ENCODE measurements at regions not wholly inside any gene's neighbourhood (a gene's known extent, or its start where the extent isn't known, plus 50 kb on each side); places are given as distances from the start of the nearest gene placed in this dataset.

DNA sequence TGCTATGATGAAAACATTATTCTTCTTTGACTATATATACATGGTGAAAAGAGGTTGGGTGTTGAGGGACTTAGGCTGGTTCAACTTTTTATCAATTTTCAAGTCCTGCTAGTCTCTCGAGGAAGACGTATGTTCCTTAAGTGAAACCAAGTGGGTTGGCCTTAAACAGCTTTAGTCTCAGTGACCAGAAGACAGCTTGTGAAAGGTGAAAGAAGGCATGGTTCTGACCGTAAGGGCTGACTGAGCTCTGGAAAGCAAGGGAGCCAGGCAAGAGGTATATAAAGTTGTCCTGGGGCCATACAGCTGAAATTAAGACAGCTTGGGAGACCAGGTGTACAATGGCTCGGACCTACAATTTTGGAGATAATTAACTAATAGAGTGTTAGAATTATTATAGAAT, 128.9 kb upstream of the TP63 start:
- no peak for DNase-seq

DNA sequence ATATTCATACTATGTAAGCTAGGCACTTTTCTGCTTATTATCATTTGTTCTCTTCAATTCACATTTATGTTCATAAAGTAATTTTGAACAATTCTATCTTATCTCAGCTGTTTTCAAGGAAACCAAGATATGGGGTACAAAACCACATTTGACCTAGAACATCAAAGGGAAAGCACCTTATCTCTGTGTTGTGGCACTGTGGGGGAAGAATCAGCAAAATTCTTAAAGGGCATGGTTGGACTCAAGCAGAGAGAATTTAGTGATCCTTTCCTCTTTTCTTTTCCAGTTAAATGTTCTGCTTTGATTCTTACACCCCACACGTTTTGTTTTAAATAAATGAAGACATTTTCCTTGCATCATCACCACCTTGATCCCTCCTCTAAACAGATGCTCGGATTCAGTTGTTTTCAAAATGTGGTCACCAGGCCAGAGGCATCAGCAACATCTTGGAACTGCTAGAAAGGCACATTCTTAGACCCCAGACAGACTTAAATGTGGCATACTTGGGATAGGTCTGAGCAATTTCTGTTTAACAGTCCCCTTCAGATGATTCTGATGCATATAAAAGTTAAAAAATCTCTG, 128.4 kb upstream of the TP63 start:
- DNase-seq, result no peak

DNA sequence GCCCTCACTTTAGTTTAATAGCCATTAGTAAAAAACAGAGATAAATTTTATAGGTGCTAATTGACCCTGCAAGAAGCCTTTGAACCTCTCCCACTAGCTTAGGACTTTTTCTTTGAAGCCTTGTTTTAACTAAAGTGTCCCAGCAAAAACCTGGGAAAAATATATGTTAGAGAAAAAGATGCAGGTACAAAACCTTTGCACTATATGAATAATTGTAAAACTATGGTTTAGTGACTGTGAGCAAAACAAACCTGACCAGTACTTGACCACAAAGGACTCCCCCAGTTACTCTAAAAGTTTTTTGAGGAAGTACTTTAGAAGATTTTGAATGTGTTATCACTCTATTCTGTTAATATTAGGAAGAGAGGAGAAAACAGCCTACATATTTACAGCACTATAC, 123.3 kb upstream of the TP63 start:
- no peak for DNase-seq

DNA sequence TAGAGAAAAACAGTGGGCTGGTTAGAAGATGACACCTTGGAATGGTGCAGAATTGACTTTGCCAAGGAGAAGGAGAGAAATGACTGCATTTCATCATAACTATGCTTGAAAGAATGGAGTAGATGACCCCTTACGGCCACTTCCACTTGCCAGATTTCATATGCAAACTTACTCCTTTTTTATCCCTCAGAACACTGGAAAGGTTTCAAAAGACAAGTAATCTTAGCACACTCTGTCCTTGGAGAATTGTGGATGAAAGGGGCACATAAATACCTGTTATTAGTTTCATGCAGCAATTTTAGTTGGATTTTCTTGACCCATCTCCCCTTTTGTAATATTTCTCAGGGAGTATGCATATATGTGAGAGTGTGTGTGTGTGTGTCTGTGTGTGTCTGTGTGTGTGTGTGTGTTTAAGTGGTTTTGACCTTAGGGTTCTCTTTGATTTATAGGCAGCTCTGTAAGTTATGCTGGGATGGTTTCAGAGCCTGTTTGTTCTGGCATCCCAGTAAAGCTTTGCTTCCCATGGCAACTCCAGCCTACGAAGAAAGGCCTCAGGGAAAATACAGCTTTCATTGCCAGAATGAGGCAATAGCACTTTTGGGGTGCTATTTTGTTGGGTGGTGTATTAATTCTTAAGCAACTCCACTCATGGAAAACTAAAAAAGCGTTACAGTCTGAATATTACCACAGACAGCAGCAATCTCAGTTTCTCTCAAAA, 122.2 kb upstream of the TP63 start:
- no peak for DNase-seq

DNA sequence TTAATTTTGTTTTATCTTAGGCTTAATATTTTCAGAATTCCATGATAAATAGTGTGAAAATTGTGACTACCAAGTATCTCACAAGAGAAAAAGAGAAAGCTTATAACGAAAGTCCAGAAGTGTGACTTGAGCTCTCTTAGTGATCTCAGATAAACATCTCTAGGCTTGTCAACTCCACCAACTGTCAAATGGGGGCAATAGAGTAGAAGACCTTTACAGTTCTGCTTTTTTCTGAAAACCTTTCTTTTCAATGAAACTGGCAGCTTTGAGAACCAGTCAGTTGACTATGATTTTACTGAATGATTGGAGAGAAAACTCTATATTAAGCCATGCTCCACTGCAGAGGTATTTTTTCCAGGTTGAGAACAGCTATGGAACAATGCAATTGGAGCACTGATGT, 119.2 kb upstream of the TP63 start:
- DNase-seq, result no peak

DNA sequence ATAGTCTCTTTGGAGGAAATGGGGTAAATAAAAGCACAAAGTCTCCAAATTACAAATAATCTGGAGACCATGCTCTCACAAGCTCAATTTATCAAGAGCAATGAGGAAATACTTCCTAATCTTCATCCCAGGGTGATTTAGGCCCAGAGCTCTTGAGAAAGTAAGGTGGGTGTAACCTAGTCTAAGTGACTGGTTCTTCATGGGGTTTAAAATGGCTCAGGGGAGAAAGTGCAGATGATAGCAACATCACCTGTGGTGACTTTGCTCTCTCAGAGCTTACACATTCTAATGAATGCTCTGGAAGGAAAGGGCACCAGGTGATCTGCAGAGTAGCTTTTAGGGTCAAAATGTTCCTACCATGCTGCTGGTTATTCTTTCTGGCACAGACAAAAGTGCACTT, 118.4 kb upstream of the TP63 start:
- DNase-seq, result no peak

DNA sequence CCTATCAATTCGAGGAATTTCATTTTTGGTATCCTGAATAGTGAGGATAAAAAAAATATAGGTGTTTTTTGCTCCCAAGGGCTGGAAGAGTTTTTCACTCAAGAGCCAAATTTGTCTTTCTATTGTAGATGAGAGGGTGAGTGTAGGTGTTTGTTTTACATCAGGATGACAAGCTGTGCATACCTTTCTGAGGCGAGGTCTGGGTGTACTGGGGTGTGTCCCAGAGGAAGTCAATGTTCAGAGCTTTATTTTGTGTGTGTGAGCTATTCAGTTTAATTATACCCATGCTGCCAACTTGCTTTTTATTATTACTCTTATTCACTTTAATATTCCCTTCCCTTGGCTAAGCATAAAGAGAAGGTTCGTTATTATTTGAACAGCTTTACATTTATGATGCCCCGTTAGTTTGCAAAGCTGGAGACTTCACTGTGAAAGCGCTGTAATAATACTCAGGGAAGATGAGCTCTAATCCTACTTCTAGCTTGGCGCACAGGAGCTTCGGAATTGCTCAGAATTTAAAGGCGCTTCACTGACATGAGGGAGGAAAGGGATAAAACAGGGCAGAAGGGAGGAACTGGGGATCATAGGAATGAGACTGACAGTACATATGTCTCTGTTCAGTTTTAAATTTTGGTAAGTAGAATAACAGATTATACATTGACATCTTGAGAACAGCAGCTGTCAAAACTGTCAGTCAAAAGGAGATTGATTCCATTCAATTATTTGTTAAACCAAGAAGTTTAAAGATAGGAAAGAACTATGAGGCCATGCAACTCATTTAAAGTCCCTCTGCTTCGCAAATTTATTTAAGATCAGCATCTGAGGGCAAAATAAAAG, 117.7 kb upstream of the TP63 start:
- no peak for DNase-seq

DNA sequence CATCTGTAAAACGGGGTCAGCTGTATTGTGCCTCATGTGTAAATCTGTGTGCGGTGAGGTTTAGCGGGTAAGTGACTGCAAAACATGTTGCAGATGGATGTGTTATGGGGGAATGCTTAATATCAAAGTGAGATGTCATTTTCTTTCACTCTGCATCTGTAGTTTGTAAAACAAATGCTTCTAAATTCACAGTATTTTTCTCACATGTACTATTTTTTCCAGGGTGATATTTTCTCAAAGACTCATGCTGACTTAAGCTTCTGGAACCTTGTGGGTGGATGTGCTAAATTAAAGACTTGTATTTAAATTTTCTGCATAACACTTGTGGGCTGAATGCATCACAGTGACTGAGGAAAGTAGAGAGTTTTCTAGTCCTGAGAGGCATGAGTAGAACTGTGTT, 115.2 kb upstream of the TP63 start:
- DNase-seq, result peak; percentile 49

DNA sequence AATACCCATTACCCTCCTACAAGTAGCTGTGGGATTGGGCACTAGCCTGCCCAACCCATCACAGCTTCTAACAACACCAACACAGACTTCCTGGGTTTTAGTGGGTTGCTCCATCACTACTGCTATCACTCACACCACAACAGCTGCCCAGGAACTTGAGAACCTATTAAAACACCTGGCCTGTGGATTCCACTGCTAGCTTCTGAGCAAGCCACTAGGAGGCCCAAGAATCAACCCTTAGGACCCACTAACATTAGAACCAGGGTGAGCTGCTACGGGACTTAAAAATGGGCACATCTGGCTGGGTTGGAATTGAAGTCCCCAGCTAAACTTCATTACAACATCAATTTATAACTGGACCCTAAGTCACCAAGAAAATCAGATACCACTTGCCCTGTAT, 113.2 kb upstream of the TP63 start:
- no peak for DNase-seq

DNA sequence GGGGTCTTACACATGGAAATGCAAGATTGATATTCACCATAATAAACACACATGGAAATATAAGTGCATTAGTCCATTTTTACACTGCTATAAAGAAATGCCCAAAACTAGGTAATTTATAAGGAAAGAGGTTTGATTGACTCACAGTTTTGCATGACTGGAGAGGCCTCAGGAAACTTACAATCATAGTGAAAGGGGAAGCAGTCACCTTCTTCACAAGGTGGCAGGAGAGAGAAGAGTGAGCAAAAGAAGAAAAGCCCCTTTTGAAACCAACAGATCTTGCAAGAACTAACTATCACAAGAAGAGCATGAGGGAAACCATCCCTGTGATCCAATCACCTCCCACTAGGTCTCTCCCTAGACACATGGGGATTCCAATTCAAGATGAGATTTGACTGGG, 111.7 kb upstream of the TP63 start:
- no peak for DNase-seq

DNA sequence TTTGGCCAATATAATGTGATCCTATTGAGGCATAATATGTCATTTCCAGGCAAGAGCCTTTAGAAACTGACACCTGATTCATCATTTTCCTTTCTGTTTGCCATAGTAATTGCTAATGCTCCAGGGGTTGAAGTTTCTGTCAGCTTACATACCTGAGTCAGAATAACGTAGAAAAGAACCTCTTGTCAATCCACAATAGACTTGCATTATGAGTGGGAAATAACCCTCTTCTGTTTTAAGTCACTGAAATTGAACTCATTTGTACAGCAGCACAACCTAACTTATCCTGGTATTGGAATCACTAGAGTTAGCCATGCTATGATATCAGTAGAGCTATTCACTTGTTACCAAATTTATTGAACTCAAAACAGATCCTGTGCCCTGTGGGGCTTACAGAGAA, 101.7 kb upstream of the TP63 start:
- DNase-seq, result no peak

DNA sequence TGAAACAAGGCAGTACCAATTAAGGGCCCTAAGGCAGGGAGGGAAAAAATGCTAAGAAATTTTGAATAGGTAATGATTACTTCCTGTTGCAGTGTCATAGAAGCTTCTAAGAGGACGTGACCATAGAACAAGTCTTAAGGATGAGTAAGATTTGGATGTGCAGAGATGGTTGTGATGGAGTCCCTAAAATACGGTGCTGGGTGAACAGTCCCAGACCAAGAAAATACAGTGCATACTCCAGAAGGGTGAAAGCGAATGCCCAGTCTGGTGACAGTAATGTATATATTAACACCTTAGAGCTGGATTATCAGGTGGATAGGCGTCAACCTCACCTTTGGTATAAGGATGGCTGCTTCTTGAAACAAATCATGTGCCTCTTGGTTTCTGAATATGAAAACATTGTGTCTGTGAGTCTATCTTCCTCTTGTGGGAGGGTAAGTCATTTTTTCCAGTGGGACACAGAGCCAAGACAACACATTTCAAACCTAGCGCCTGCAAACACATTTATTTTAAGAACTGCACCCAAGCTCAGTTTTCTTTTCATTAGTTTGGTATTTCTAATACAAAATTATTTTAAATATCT, 101.2 kb upstream of the TP63 start:
- DNase-seq, result no peak

DNA sequence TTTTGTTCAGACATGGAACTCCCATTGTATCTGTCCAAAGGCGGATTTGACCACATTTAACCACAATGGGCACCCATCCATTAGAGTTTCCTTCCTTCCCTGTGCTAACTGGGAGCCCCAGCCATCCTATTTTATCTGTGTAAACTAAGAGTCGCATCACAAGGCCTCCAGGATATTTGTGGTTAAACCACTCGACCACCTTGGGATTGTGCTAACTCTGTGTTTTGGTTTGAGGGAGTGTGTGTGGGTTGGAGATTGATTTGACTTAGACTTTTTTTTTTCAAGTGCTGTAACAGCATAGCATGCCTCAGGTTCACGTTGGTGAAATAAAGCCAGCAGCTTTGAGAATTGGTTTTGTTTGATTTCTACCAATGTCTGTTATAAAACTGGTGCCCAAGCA, 100.4 kb upstream of the TP63 start:
- DNase-seq, result no peak

DNA sequence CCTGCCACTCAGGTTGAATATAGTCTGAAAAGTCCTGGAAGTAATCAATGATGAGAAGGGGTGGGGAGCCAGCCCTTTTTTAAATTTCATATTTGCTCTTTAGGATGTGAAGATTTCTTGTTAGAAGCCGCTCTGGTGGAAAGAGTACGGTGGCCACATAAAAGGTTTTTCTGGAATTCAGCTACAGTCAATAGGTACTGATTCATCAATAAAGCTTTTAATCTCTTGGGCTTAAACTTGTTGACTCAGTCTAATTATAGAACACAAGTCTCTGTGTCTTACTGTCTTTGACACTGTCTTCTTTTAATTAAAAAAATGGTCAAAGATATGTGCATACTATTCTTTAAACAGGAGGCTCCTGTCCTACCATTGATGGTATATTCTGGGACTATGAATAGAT, 99.9 kb upstream of the TP63 start:
- no peak for DNase-seq

DNA sequence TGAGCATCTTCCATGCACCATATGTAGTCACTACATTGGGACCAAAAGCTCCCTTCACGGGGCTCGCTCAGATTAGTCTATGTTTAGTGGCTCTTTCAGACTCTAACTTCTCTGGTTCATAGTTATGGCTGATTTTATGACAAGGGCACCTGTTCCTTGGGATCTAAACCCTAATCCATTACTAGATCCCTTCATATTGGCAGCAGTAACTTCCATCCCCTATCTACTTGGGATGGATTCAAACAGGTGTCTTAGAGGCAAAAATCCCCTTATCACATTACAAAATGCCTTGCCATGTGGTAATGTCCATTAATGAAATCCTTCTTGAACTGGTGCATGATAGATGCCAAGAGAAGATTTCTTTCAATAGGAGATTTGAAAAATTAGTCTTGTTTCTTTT, 96.7 kb upstream of the TP63 start:
- no peak for DNase-seq

DNA sequence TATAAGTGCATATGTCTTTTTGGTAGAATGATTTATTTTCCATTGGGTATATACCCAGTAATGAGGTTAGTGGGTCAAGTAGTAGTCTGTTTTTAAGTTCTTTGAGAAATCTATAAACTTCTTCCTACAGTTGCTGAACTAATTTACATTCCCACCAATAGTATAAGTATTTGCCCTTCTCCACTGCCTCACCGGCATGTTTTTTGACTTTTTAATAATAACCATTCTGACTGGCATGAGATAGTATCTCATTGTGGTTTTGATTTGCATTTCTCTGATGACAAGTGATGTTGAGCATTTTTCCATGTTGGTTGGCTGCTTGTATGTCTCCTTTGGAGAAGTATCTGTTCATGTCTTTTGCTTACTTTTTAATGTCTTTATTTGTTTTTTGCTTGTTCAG, 94.1 kb upstream of the TP63 start:
- no peak for DNase-seq

DNA sequence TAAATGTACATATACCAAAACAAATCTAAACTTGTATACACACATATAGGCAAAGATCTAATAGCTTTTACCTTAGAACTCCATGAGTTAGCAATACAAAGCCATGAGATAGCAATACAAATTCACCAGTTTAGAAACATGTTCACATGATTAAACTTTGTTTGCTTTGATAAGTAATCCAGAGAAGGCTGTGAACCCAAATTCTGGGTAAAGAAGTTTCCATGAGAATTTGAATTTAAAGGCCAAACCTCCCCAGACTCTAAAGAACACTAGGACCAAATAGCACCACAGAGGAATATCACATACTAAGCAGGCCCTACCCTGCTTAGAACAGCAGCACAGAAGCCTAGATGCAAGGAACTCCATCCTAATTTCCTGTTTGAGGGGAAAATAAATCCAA, 83.7 kb upstream of the TP63 start:
- no peak for DNase-seq

DNA sequence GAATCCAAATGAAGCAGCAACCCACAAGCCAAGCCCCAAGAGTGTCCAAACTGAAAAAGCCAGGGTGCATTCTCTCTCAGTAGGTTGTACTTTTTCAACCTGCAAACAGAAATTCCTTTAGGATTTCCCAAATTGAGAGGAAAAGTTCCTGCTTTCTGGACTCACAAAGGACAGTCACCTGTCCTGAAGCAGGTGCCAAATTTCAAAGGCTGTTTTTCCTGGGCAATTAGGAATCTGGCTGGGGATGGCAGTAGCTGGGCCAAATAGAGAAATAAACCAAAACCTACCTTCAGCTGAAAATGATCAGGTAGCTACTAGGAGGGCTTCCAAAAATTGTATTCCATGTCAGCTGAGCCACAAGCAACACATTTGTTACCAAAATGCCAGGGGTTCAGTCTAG, 83.1 kb upstream of the TP63 start:
- no peak for DNase-seq

DNA sequence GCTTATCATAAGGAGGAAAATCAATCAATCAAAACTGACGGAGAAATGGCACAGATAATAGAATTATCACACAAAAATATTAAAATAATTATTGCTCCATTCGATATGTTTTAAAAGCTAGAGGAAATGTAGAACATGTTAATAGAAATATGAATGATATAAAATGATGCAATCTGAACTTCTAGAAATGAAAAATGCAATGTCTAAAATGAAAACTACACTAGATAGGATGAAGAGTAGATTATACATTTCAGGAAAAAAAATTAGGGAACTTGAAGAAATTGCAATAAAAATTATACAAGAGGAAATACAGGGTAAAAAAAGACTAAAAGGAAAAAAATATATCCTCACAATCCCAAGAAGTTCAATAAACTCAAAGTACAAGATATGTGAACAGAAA, 80.2 kb upstream of the TP63 start:
- DNase-seq, result no peak

DNA sequence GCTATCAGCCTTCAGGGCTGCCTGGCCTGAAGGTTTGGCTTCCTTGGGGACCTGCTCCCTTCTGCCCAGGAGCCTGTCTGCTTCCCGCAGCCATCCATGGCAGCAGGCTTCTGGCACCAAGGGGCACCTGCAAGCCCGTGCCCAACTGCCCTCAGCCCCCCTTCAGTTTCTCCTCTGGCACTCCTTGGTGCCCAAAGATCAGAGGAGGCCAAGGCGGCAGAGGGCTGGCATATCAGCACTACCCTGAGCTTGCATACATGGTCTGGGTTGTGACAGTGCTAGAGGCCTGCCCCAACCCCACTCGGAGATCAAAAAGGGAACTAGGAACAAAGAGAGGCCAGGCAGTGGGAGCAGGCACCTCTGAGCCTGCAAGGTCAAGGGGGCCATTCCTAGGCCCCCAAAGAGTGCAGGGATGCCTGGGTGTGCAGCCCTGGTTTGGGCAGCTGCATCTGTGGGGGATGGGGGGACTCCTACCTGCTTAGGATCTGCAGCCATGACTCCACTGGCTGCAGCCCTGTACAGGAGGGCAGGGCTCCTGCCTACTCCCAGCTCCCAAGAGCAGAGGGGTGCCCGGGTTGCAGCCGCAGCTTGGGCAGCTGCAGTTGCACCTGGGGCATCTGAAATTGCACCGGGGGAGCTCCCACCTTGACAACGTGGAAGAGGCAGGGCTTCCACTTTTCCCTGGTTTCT, 76.2 kb upstream of the TP63 start:
- no peak for DNase-seq

DNA sequence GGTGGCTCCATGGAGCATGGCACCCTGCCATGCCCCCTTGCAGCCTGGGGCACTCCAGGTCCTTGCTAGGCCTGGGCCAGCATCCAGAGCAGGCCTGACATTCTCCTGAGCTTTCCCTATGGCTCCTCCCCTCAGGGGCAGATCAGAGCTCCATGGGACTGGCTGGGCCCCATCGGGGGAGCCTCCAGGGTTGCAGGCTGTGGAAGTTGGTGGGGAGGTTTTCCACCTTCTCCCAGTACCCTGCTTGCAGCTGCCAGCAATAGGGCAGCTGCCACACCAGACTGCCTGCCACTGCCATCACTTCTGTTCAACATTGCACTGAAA, 75.7 kb upstream of the TP63 start:
- no peak for DNase-seq

DNA sequence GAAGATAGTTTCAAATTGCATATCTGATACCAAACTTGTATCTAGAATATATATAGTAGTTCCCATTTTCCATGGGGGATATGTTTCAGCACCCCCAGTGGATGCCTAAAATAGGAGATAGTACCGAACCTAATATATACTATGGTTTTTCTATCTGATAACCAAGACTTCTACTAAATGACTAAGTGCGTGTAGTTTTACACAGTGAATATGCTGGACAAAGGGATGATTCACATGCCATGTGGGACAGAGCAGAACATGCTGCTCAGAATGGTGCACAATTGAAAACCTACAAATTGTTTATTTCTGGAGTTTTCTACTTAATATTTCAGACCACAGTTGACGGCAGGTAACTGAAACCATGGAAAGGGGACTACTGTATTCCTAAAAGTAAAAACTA, 73.4 kb upstream of the TP63 start:
- DNase-seq, result no peak

DNA sequence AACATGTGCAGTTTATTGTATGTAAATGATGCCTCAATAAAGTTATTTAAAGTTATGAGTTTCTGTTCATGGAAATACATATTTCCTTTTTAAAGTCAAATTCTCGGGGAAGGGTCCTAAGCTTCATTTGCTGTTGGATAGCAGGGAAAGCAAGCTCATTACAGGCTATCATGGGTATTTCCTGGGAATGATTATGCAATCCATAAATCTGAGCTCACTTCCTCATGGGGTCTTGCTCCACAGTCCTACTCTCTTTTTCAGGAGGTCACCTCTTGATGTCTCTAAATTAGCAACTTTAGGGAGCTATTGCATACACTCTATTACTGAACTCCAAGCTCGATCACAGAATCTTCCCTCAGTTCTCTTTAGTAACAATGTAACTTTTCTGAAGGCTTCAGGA, 69.9 kb upstream of the TP63 start:
- no peak for DNase-seq
